GM12874 (cell line): ENCODE measurements at regions not wholly inside any gene's neighbourhood (a gene's known extent, or its start where the extent isn't known, plus 50 kb on each side); places are given as distances from the start of the nearest gene placed in this dataset.

Source experiments
- CTCF ChIP-seq: IDR thresholded peaks from 2 replicates; pipeline ENCODE4 v1.5.1; 2011; ENCODE audit warnings: low read depth, mild to moderate bottlenecking, control low read depth, low read length, moderate library complexity; ENCODE audit not compliant: insufficient read depth

- TF ChIP-seq CTCF, result no peak
Measured at GRCh38 chr2:129212299-129212958, 767.0 kb upstream of the RAB6C start.

DNA sequence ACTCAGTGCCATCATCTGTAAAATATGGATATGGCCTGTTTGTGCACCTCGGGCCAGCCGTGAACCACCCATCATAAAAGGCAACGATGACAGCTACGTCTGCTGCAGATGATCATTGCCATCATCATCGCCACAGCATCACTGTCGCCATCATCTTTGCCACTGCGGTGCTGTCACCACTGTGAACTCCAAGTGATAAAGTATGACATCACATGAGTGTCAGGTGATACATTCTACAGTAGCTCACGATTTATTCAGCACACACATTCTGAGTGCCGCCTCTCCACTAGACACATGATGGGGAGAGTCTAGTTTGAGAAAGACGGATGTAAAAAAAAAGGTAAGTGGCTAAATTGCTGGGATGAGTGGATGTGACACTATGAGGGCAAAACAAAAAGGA, 755.4 kb upstream of the RAB6C start:
- no peak for TF ChIP-seq CTCF

DNA sequence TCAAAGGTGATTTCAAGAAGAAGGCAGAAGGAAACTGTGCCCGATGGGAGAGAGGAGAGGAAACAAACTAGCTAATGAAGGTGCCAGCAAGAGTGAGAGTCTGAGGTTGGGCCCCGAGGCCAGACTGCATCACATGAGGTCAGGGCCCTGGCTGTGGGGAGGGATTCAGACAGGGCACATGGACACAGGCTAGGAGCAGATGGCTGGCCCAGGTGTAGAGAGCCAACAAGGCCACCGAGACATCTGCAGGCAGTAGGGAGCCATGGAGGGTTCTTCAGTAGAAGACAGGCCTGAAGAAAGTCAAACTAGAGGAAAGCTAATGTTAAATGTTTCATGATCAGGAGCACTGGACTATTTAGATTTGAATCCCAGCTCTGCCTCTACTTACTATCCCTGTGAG, 755.0 kb upstream of the RAB6C start:
- TF ChIP-seq CTCF, result no peak

DNA sequence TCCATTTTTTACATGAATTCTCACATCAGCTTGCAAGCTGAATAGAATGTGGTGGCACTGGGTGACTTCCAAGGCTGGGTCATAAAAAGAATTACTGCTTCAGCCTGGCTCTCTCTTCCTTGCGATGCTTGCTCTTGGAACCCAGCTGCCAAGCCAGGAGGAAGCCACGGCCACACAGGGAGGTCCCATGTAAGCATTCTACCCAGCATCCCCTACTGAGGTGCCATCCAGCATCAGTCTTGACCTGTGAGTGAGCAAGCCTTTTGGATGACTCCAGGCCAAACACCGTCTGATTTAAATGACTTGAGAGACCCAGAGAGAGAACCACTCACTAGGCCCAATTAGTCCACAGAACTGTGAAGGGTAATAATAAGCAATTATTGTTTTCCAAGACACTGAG, 750.3 kb upstream of the RAB6C start:
- no peak for TF ChIP-seq CTCF

DNA sequence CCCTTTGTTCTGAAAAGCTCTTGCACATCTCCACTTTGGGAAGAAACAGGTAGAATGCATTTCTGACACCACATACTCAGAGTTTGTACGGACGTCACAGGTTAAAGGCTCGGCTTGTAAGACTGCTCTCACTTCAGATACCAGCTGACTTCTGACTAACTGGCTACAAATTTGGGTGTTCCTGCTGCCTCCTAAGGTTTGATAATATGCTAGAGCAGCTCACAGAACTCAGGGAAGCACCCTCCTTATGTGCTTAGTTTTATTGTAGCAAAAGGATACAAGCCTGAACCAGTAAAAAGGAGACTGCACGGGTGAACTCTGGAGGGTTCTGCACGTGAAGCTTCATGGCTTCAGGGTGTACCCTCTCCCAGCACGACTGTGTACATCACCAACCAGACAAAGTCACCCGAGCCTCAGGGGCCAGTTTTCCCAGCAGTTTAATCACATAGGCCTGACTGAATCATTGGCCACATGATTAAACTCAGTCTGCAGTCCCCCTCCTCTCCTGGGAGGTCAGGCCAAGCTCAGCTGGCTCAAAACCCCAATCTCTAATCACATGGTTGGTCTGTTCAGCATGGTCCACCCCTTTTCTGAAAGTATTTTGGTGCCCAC, 749.5 kb upstream of the RAB6C start:
- TF ChIP-seq CTCF, result no peak

- TF ChIP-seq CTCF, result no peak
Measured at GRCh38 chr2:129231924-129232323, 747.5 kb upstream of the RAB6C start.

DNA sequence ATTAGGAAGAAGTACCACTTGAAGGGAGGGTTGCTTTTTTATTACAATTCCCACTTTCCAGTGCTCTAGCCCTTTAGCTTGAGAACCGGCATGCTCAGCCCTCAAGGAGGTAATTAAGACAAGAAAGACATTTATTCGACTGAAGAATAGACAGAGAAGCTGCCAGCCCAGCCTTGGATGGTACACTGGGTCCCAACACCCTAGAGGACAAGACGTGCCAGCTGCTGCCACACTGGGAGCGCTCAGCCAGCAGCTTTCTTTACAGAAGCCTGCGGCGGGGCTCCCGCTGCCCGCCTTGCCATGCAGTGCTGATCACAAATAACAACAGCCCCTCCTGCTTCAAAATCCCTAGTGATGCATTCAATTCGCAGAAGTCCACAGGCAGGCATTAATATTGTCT, 746.3 kb upstream of the RAB6C start:
- no peak for TF ChIP-seq CTCF
